Left hindlimb (tissue), 1 donor: ENCODE measurements at regions not wholly inside any gene's neighbourhood (a gene's known extent, or its start where the extent isn't known, plus 50 kb on each side); places are given as distances from the start of the nearest gene placed in this dataset.
"Not testable (repeated sequence)": the region's sequence is repeated elsewhere in the genome, so short reads cannot be mapped to it uniquely, and the experiment has no call there.

Experiments
- DNase-seq: peaks from one replicate; pipeline ENCODE4 v3.0.0-alpha.2; 2018

DNA sequence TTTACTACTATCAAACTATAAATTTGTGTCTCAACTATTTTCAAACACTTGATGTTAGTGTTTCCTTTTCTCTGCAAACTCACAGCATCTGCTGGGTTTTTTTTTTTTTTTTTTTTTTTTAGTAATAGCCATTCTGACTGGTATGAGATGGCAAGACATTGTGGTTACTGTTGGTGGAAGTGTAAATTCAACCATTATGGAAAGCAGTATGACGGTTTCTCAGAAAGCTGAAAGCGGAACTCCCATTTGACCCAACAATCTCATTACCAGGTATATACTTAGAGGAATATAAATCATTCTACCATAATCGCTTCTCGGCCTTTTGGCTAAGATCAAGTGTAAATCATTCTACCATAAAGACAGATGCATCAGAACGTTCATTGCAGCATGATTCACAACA, 608.3 kb upstream of the ZP4 start:
- DNase-seq = no peak

DNA sequence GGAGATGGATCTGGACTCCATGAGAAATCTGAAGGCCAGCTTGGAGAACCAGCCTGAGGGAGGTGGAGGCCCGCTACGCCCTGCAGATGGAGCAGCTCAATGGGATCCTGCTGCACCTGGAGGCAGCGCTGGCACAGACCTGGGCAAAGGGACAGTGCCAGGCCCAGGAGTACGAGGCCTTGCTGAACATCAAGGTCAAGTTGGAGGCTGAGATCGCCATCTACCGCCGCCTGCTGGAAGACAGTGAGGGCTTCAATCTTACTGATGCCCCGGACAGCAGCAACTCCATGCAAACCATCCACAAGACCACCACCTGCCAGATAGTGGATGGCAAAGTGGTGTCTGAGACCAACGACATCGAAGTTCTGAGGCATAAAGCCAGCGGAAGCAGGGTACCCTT, 601.5 kb upstream of the ZP4 start:
- no peak for DNase-seq

DNA sequence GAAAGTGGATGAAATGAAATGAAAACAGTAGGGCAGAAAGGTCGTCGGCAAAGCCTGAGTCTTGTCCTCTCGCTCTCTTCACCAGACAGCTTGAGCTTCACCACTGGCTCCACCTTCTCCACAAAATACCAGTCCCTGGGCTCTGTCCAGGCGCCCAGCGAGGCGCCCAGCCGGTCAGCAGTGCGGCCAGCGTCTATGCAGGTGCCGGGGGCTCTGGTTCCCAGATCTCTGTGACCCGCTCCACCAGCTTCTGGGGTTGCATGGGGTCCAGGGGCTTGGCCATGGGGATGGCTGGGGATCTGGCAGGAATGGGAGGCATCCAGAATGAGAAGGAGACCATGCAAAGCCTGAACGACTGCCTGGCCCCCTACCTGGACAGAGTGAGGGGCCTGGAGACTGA, 600.5 kb upstream of the ZP4 start:
- no peak for DNase-seq

DNA sequence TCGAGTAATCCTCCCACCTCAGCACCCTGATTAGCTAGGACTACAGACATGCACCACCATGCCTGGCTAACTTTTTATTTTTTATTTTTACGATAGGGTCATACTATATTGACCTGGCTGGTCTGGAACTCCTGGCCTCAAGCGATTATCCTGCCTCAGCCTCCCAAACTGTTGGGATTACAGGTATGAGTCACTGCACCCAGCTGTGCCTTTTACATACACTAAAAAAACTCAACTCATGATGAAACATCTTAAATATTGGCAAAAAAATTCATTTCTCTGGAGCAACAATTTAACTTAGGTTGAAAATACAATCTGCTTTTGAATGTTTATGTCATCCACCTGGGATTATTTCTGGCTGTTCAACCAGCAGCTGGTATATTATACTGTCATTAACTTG, 598.3 kb upstream of the ZP4 start:
- DNase-seq = no peak

DNA sequence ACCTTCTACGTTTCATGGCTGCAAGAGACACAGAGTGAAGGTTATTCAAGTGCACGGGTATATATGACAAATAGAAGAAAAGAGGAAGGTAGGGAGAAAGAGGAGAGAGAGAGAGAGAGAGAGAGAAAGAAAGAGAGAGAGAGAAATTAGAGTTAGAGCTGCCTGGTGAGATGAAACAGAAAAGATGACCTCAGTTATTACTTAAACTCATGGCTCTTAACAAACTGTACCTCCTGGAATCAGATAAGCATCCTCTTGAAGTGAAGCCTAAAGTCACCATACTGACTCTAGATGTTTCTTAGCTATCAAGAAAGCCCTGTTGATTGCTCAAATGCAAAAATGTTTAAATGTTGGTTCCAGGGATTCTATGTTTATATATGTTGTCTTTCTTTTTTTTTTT, 597.7 kb upstream of the ZP4 start:
- DNase-seq = no peak

DNA sequence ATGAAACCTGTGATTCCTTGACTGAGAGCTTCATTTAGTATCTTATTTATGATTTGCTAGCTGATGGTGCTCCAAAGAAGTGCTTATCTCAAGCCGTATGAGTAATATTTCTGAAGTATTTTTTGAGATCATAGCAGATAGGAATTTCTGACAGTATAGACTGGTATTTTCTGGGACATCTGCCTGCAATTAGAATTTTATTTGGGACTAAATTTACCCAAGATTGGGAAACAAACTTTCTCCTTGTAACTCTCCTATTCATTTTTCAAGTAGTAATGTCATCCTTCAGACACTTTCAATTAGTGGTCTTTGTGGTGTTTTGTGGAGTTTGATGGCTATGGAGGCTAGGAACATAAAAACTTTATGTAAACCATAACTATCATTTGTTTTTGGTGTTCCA, 597.2 kb upstream of the ZP4 start:
- DNase-seq = no peak

DNA sequence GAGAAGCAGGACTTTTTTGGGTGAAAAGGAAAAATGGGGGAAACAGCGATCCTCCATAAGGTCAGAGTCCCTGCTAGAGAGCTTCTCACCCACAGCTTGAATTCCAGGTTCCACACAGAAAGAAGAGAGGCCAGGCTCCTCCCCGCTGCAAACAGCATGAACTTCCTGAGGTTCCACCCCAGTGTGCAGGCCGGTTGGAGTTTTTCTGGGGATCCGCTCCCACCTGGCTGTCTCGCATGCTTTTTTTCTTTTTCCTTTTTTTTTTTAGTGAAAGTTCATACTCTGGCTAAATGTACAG, 595.1 kb upstream of the ZP4 start:
- peak; percentile 41 for DNase-seq

DNA sequence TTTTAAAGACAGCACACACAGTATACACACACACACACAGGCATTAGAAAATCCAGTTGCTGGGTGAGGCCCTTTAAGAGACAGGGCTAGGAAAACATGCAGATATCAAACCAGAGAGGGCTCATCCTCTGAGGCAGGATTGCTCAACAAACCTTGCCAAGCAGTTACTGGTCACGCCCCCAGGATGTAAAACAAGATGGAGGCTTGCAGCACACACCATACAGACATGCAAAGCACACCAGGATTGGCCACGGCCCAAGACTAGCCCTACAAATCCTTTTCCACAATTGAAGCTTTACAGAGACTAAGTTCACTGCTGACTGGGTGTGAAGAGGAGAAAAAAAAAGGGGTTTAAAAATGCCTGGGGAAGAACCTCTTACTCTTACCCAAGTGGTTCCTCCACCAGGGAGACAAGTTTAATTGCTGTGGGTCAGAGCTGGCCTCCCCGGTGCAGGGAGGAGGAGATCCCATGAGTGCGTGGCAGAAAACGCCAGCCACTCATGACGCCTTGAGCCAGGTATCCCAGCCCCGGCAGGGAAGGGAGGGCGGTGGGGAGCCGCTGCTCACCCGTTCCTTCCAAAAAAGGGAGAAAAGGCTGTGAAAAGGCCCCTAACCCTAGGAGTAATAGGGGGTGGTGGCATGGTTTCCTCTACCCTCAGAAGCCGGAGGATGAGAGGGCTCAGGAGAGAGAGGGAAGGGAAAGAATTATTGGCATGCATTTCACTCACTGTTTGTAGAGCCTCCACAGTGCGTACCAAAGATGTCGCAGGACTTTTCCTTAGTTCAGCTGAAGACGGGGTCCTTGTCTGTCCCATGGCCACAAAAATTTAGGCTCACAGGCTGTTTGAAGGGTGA, 594.6 kb upstream of the ZP4 start:
- DNase-seq = peak; percentile 43

DNA sequence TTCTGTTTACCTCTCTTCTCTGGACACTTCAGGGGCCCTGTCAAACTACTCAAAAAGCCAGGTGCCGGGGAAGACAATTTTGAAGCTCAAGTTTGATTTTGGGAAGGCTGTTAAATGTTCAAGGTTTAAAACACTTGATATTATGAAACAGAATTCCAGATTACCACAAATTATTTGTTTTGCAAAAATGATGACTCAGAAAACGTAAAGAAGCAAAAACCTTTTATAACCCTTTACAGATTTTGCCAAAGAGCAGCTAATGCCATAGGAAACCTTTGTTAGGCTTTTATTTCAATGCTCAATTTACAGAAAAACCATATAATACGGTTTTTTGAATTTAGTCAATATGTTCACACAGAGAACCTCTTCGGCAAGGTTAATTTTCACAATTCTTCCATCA, 593.4 kb upstream of the ZP4 start:
- no peak for DNase-seq

DNA sequence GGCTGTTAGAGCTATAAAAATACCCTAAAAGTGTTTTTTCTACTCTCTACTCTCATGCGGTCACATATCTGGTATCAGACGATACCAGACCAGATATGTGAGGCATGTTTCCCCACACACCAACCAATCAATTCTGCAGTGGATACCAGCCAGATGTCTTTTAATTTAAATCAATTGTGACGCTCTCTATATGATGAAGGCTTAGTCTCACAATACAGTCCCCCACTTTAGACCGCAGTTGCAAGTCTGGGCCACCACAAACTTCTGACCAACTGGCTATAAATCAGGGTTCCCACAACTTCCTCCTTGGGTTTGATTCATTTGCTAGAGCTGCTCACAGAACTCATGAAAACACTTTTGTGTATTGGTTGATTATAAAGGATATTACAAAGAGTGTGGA, 586.1 kb upstream of the ZP4 start:
- DNase-seq = no peak

DNA sequence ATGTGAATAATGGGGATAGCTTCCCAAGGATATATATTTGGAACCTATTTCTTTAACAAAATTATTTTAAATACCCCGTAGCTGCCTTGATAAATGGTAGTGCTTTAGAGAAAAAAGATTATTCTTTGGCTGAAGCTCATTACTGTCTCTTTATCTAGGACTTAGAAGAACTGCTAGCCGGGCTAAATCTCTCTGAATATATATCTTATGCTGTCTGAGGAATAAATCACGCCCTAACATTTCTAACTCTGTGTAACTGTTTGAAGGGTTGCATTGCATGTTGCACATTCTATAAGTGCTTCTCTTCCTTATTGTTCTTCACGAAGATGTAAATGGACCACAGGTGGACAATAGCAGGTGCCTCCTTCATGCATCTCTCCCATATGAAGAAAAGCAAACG, 585.0 kb upstream of the ZP4 start:
- no peak for DNase-seq

DNA sequence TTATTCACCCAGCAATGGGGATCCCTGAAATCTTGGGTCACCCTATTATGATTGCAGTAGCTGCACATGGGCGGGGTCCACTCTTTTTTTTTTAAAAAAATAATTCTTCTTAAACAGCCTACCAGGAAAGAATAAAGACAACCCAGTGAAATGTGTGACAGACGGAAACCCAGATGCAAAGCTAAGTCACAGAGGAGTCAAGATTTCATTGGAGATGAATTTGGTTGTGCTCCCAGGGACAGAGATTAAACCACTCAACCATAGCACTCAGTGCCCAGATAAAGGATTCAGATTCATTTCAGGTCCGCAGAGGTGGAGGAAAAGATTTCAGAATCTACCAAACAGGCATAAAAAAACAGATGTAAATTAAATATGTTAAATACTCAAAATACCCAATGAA, 583.5 kb upstream of the ZP4 start:
- DNase-seq = no peak

DNA sequence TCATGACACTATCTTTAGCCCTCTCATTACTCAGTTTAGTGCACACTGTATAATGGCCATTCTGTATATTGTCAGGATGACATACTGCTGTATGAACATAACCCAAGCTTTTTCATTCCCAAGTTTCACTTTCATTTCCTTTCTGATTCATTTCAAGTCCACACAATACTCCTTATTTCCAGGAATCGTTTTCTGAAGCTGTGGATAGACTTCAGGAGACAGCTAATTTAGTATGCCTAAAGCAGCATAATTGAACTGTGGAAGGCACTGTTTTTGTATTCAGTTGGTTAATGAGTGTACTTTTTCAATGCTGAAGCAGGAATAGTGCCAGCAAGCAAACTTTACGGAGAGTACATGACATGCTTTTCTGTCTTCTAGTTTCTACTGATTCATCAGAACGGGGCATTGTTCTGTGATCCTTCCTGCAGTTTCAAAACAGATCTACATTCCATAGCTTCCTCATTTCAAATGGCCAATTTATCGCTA, 578.5 kb upstream of the ZP4 start:
- no peak for DNase-seq

DNA sequence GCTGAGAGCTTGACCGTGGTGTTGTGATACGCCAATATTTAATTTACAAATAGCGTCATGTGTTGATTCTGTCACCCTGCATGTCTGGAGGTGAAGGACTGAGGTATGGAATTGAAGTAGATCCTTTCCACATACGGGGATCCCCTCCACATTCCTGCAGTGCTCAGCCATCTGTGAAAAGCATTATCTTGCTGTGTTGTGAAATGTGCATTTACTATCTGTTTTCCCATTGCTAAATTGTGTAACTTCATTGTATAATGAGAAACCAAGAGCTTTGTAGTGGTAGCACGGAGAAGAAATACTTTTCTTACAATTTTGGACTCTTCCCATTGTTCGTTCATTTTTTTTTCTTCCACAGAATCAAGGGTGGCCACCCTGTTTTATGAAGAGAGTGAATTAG, 577.3 kb upstream of the ZP4 start:
- DNase-seq = no peak

DNA sequence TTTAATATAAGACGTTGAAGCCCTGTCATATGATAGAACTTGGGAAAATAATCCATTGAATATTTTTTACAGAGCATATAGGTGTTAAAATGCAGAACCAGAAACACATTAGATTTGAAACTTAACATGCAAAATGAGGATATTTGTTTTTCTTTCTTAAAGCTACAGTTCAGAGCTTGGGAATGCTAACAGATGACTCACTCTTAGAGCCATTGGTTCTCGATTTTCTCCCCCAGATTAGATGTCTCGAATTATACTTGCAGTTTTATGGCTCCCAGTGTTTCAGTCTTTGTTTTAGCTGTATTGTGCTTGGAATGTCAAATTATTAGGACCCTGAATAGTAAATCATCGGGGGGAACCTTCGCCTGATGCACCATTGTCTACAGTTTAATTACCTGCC, 575.7 kb upstream of the ZP4 start:
- DNase-seq = no peak

DNA sequence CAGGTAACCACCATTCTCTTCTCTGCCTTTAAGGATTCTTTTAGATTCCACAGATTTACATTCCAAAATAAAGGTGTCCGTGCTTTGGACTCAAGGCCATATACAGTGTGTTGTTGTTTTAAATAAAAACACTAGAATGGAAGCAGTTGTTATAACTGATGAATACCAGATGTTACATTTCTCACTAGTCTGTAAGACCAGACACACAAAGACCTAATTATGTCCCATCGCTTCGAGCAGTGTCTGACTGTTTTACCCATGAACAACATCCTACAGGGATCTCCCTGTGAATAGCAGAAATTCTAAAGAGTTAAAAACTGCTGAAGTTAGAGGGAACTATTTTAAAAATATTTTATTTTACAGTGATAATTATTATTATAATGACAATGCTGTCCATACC, 574.7 kb upstream of the ZP4 start:
- DNase-seq = no peak

DNA sequence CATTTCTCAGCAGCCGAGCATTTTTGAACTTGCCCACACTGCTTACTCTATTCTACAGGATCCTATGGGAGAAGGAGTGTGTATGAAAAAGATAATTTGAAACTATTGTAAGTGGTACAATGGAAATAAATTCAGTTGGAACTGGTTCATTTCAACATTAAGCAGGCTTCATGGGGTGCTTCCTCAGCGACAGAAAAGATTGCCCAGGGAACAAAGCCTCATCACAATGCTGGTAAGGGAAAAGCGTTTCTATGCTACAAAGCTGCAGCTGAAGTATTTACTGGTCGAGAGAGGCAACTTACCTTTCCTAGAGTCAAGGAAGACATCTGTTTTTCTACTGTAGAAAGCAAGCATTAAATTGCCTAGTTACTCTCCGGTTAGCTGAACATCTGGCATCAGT, 568.2 kb upstream of the ZP4 start:
- no peak for DNase-seq

DNA sequence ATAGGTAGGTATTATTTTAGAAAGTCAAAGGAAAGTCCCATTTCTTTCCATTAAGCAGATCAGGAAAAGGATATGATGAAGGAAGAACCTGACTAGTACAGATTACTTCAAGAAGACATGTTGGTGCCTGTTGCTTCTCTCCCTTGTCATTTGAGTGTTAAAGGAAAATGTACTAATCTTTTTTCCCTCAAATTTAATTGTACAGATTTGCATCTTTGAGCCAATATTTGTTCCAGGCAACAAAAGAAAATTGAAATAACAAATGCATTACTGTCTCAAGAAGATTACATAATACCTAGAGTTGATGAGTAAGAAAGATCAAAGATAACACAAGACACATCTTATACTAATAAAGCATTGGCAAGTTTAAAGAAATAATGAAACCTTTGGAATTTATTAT, 566.9 kb upstream of the ZP4 start:
- no peak for DNase-seq

DNA sequence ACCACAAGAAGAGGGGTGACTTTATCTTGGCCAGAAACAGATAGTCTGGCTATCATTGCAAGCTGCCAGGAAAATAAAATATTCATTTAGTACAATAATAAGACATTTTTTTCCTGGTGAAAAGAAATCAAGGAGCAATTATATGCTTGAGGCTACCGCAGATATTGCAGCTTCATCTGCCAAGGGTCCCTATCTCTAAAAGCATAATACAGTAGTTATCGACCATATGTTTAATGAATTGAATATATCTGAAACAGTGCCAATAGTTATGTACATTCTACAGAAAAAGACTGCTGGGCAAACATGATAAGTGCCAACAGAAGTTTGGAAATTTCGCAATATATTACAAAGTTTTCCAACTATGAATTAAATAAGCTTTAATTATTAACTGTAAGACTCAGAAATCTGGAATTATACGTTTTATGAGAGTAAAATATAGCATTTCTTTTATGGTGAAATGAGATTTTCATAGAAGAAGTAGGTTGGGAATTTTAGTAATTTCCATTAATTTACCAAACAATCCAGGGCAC, 561.1 kb upstream of the ZP4 start:
- no peak for DNase-seq

DNA sequence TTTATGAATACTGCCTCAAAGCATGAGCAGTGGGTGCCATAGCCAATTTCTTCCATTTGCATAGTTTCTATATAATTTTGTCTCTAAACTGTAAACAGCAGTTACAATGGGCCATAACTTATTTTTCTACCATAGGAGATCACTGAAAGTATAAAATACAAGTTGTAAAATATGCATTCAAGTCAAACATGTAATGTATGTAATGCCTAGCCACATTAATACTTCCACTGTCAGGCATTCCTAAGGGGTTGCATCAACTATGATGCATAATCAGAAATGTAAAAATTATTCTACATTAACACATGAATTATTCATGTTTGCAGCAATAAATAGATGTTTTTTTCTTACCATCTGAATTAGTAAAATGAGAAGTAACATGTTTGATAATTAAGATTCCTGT, 560.3 kb upstream of the ZP4 start:
- DNase-seq = no peak

DNA sequence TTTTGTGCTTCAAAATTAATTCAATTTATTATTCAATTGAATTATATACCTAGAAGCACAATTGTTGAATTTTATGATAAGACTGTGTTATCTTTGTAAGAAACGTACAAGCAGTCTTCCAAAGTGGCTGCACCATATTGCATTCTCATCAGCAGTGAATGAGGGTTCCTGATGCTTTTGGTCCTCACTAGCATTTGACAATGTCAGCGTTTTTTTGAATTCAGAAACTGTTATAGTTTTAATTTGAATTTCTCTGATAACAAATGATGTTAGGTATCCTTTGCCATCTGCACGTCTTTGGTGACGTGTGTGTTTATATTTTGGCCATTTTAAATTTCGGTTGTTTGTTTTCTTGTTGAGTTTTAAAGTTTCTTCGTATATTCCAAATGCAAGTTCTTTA, 553.0 kb upstream of the ZP4 start:
- no peak for DNase-seq

DNA sequence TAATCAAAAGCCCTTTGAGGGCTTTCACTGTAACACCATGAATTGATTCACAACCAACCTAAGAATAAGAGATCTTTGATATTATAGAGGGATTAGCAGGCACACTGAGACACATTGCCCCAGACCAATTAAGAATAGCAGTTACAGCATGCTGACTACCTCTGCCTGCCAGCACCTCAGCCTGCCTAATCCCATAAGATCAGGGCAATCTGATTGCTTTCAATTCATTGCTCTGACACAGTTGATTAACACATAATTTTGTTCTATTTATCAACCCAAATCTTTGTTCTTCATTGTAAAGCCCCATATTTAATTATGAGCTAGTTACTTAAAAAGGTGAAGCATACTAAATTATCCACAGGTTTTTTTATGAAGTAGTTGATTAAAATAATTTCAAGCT, 548.8 kb upstream of the ZP4 start:
- DNase-seq = no peak

DNA sequence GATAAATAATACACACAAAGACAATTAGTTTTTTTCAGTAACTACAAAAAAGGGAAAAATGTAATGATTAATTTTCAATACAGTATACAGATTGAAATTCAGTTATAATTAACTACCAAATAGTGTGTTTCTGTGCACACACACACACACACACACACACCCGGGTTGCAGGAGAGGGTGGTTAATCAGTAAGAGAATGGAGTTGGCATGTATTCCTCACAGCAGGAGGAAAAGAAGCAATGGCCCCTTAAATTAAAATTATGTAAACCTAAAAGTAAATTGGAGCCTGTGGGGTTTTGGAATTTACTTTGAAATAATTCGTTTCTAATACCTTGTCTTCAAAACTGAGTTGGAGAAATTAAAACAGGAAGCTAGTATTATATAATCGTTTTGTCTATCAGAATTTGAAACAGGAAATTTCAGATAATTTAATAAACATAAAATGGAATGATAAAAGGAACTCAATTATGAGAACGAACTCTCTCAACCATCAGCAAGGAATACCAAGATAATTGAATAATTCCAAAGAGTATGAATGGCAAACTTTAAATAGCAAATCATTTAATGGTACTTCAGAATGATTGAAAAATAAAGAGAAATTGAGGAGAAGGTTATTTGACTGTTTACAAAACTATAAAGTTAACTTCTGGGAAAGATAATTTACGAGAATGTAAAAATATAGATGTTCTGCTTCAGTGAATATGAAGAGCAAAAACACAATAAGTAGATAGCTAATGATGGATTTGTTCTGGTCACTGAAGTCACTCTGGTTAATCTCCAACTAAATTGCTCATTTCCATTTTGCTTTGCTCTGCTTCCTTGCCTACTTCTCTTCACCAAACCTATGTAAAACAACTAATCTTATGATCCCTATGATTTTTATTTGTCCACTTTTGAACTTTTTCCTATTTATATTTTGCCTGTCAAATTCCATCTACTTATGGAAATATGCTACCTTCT, 547.9 kb upstream of the ZP4 start:
- no peak for DNase-seq

DNA sequence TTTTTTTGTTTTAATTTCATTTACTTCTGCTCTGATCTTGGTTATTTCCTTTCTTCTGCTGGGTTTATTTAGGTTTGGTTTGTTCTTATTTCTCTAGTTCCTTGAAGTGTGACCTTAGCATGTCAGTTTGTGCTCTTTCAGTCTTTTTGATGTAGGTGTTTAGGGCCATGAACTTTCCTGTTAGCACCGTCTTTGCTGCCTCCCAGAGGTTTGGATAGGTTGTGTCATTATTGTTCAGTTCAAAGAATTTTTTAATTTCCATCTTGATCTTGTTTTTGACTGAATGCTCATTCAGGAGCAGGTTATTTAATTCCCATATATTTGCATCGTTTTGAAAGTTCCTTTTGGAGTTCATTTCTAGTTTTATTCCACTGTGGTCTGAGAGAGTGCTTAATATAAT, 539.0 kb upstream of the ZP4 start:
- not testable (repeated sequence) for DNase-seq
